ENCODE measurements at regions not wholly inside any gene's neighbourhood (a gene's known extent, or its start where the extent isn't known, plus 50 kb on each side); places are given as distances from the start of the nearest gene placed in this dataset.

- TF ChIP-seq ZFX (IDR thresholded peaks at IDR 0.05) (no peak), CTCF (conservative IDR thresholded peaks at IDR 0.05) (no peak)
These were observed 198.5 kb upstream of the HEY2 start for GRCh38 chr6:125550892-125551291.

All from C4-2B (cell line).